NB4 (cell line): ENCODE measurements at regions not wholly inside any gene's neighbourhood (a gene's known extent, or its start where the extent isn't known, plus 50 kb on each side); places are given as distances from the start of the nearest gene placed in this dataset.

Source experiments
- DNase-seq: peaks from one replicate; pipeline ENCODE4 v3.0.0; 2010; ENCODE audit warnings: low read depth
- H3K4me3 ChIP-seq: one replicate; pipeline ENCODE4 v1.5.1; 2011; ENCODE audit warnings: mild to moderate bottlenecking, low read depth, low read length, moderate library complexity
- CTCF ChIP-seq: IDR thresholded peaks from one replicate; pipeline ENCODE4 v1.5.1; 2012; ENCODE audit warnings: low read depth, low read length
- MAX ChIP-seq: IDR thresholded peaks from 2 replicates; pipeline ENCODE4 v1.6.1; 2011; ENCODE audit warnings: low read depth, low read length
- MYC ChIP-seq: IDR thresholded peaks from 2 replicates; pipeline ENCODE4 v1.6.1; 2011; ENCODE audit warnings: low read depth, low read length
- POLR2A ChIP-seq: IDR thresholded peaks from 2 replicates; pipeline ENCODE4 v1.6.1; 2011; ENCODE audit warnings: mild to moderate bottlenecking; ENCODE audit not compliant: insufficient read length; ENCODE audit errors: extremely low read depth

- TF ChIP-seq POLR2A (no peak), CTCF (no peak), MAX (no peak), MYC (no peak)
- H3K4me3 ChIP-seq = no peak overlapping the region
- no peak for DNase-seq
Observed at GRCh38 chr15:38842226-38842625, 277.6 kb upstream of the RASGRP1 start.

GRCh38 chr15:38843051-38843501 is 278.5 kb upstream of the RASGRP1 start:
- H3K4me3 ChIP-seq = no peak overlapping the region
- DNase-seq = no peak
- no peak for TF ChIP-seq MYC
- TF ChIP-seq POLR2A = no peak
- no peak for TF ChIP-seq MAX
- TF ChIP-seq CTCF = no peak

GRCh38 chr15:38843736-38844590 is 279.3 kb upstream of the RASGRP1 start:
- no peak for DNase-seq
- no peak overlapping the region for H3K4me3 ChIP-seq
- TF ChIP-seq POLR2A (no peak), CTCF (no peak), MAX (no peak), MYC (no peak)

- no peak overlapping the region for H3K4me3 ChIP-seq
- TF ChIP-seq POLR2A = no peak
- no peak for TF ChIP-seq MYC
- no peak for TF ChIP-seq CTCF
- TF ChIP-seq MAX = no peak
- DNase-seq = no peak
Observed at GRCh38 chr15:38844736-38845135, 280.1 kb upstream of the RASGRP1 start.

GRCh38 chr15:38846346-38846745 is 281.7 kb upstream of the RASGRP1 start:
- TF ChIP-seq MYC (no peak), CTCF (no peak)
- no peak overlapping the region for H3K4me3 ChIP-seq
- DNase-seq = no peak

GRCh38 chr15:38847666-38848065 is 283.1 kb upstream of the RASGRP1 start:
- no peak for TF ChIP-seq CTCF
- no peak for TF ChIP-seq MYC
- TF ChIP-seq MAX = no peak
- TF ChIP-seq POLR2A = no peak
- no peak overlapping the region for H3K4me3 ChIP-seq
- DNase-seq = no peak
